ENCODE measurements at regions not wholly inside any gene's neighbourhood (a gene's known extent, or its start where the extent isn't known, plus 50 kb on each side); places are given as distances from the start of the nearest gene placed in this dataset.

- TF ChIP-seq EZH2 (IDR thresholded peaks at IDR 0.05) (no peak), POLR2AphosphoS5 (IDR thresholded peaks at IDR 0.05; ENCODE audit: borderline replicate concordance, low read depth, low read length) (no peak), FOXP2 (optimal IDR thresholded peaks at IDR 0.05; ENCODE audit: control extremely low read depth, extremely low read length, insufficient read depth) (no peak)
These were observed 52.5 kb upstream of the PITX2 start for GRCh38 chr4:110675426-110675825.

All from SK-N-MC (cell line).